WTC11 (cell line): ENCODE measurements at regions not wholly inside any gene's neighbourhood (a gene's known extent, or its start where the extent isn't known, plus 50 kb on each side); places are given as distances from the start of the nearest gene placed in this dataset.

Experiments used
- ETV6 ChIP-seq: sonication (generic); formaldehyde crosslinking; IDR thresholded peaks from 2 replicates; pipeline ENCODE4 v1.8.1; 2022; ENCODE audit warnings: mild to moderate bottlenecking, missing genetic modification reagents
- NFE2L1 ChIP-seq: sonication (generic); formaldehyde crosslinking; IDR thresholded peaks from 2 replicates; pipeline ENCODE4 v1.8.1; 2023; ENCODE audit warnings: missing genetic modification reagents
- NFYB ChIP-seq: sonication (generic); formaldehyde crosslinking; conservative IDR thresholded peaks from 2 replicates; pipeline ENCODE4 v1.8.0; 2022; ENCODE audit warnings: low read depth, missing genetic modification reagents

DNA sequence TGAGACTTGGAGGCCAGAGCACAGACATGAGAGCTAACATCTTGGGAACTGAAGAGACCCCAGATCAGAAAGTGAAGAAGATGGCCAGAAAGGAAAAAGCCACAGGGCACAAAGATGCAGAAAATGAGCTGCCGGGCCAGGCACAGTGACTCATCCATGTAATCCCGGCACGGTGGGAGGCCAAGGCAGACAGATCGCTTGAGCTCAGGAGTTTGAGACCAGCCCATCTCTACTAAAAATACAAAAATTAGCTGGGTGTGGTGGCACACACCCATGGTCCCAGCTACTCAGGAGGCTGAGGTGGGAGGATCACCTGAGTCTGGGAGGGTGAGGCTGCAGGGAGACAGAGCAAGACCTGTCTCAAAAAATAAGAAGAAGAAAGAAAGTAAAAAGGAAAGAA, 81.4 kb upstream of the MGMT start:
- TF ChIP-seq NFYB (no peak), ETV6 (no peak), NFE2L1 (CRISPR knock-in tag) (no peak)
